ENCODE measurements at regions not wholly inside any gene's neighbourhood (a gene's known extent, or its start where the extent isn't known, plus 50 kb on each side); places are given as distances from the start of the nearest gene placed in this dataset.
"Not testable (repeated sequence)": the region's sequence is repeated elsewhere in the genome, so short reads cannot be mapped to it uniquely, and the experiment has no call there.

DNA sequence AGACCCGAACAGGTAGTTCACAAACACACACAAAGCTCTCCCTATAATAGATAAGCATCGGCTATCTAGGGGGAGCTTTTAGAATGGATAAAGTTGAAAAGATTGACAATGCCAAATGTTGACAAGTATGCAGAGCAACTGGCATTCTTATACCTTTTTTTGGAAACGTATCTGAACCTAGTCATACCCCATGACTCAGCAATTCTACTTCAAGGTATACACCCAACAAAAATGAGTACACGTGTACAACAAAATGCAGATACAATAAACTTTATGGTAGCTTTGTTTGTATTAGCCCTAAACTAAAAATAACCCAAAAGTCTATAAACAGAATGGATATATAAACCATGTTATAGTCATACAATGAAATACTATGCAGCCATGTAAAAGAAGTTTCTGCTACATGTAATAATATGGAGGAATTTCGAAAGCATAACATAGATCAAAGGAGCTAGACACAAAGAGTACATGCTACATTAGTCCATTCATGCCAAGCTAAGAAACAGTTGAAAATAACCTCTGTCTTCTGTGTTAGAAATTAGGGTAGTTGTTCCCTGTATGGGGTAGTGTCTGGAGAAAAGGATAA is 718.5 kb upstream of the ZNF608 start:
- no peak for DNase-seq (ENCODE audit: low read depth in 3 of 3)

DNA sequence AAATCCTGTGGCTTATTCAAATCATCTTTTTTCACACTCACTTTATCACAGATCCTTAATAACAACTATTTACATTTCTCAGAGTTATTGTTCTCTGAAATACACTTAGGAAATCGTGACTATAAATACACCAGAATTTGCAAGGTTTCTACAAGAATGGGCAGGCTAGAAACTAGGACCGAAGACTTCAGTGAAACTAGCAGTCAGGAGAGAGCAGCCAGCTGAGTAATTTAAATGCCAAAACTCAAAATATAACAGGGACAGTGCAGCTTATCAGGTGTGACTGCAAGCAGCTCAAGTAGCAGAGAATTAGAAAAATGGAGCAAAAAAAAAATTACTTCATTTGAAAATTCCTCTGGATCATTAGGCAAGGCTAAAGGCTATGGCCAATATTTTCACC is 719.3 kb upstream of the ZNF608 start:
- no peak for DNase-seq (ENCODE audit: low read depth in 3 of 3)

DNA sequence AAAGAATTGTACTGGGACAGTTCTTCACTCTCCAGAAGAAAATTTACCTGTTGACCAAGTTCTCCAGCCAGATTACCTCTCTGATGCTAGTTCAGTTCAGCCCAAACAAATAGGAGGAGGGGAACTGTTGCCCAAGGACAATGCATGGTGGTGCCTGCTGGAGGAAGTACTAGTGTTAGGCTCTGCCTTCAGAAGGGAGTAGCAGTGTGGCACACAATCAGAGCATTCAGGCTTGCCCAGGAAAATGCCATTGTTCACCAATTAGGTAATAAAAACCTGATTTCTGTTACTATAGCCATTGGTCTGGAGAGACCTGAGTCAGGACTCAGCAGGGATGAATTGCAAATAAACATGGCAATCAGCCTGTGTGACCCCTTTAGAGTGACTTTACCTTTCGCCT is 720.8 kb upstream of the ZNF608 start:
- DNase-seq (ENCODE audit: low read depth in 3 of 3) = no peak

DNA sequence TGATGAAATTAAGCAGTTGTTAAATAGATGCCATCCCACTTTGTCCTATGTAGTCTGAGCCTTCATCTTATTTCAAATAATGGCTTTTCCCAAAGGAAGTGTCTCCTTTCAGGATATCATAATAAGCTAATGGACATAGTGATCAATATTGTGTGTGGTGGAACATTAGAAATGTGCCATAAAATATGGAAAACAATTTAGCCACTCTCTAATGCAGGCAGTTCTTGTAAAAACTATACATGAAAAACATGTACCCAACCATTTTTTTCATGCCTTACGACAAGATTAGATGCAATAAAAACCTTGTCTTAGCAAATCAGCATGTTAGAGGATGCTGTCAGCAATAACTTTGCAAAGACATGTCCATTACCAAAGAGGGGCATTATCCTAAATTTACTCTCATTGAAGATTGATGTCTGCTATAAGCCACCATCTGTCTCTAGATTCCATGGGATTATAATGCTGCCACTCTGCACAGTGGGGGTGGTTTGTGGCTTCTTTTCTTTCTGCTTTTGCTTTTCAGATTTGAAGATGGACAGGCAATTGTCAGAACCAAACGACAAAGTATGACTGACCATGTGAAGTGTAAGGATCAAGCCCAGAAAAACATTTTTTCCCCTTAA is 724.0 kb upstream of the ZNF608 start:
- DNase-seq (ENCODE audit: low read depth in 3 of 3) = no peak

DNA sequence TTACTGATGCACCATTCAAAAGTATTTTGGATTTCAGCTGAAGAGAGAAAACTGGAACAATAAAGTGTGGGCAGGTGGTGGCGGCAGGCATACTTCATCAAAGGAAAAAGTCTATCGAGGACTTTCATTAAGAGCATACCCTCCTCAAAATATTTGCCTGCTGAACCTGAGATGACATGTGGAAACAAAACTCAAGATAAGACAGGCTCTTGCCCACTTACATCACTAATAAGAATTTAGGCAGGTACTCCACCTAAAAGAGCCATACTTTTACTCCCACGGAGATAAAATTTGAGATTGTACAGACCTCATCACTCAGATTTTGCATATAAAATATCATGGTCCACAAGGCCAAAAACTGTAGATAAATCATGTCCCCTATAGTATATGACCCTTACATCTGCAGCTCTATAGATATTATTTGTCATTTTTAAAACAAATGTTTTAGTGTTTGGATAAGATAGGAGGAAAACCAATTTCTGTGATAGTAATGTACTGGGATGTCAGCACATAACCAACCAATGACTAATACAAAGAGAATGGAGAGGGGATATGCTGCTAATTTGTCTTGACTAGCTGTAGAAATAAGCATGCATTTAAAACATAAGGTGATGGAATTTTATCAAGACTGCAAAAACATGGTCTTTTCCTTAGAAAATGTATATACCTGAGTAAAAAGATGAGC is 730.6 kb upstream of the ZNF608 start:
- no peak for DNase-seq (ENCODE audit: low read depth in 3 of 3)

DNA sequence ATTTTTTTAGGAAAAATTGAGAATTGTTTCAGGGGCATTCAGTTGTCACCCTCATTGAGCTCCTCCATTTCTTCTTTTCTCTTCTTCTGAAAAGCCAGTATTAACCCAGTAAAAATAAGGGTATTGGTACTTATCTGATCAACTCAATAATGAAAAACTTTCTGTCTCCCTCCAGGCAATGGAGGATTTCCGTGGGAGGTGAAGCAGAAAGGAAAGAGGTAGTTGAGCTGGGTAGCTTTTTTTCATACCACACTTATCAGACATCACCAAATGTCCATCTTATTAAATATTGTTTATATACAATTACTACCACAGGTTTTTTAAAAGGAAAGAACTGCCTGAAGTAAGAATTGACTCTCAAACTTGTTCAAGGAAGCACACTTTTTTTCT is 731.1 kb upstream of the ZNF608 start:
- DNase-seq (ENCODE audit: low read depth in 3 of 3) = no peak

DNA sequence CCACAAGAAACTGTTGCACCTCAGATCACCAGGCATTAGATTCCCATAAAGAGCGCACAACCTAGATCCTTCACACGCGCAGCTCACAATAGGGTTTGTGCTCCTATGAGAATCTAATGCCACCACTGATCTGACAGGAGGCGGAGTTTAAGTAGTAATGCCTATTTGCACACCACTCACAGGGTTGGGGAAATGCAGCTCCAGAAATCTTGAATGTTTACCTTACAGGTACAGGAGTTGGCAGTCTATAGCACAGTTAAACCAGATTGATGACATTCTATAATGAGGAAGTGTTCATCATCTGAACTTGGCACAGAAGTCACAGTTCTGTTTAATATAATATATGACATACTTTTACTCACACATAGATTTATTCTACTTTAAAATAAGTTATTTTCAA is 732.2 kb upstream of the ZNF608 start:
- no peak for DNase-seq (ENCODE audit: low read depth in 3 of 3)

DNA sequence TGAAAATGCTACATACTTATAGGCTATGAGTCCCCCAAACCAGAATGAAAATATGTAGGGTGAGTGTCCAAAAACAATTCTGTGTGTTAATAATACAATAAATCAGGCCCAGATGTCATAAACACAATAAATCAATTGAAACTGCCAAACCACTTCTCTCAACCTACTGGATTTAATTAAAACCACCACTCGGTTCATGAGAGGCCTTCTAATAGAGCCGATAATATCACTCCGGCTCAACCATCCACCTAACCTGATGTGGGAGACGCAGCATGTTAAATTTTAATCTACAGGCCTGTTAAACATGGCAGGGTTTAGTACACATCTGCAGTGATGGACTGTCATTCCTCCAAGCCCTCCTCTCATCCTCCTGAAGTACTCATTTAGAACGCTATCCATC is 734.5 kb upstream of the ZNF608 start:
- DNase-seq (ENCODE audit: low read depth in 3 of 3) = no peak

DNA sequence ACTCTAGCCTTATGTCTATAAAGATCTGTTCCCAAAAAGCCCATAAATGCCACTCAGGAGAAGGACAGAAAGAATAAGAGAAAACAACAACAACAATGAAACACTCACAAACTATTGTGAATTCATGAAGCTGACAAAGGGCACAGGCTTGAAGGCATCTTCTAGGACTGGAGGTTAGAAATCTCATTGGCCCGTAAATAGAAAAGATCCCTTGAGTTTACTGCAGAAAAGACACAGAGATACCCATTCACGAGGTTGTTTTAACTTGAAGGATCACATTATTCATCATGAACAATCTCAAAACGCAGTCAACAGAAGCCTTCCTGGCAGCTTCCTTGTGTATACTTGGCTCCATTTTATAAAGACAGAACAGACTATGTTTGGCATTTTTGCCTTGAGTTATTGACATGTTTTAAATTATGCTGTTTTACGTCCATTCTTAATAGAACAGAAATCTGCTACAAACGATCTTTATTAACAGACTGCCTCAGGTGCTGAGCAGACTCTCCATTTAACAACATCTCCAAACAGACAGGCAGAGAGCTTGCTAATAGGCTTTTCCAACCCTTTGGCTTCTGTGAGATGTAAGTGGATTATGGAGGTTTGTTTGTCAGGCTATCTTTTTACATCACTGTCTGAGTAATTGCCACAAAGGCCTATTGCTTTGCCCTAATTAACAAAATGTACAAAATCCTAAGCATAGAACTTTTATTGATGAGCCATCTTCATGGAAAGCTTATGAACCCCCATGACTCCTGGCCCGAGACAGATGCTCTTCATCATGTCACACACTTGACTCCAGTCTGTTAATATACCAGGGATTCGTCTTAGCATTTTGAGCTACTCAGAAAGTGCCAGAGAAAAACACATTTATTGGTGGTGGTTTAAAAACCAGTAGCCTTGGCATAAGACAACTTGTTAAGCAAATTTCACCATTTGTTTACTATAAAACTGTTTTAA is 735.3 kb upstream of the ZNF608 start:
- no peak for DNase-seq (ENCODE audit: low read depth in 3 of 3)

DNA sequence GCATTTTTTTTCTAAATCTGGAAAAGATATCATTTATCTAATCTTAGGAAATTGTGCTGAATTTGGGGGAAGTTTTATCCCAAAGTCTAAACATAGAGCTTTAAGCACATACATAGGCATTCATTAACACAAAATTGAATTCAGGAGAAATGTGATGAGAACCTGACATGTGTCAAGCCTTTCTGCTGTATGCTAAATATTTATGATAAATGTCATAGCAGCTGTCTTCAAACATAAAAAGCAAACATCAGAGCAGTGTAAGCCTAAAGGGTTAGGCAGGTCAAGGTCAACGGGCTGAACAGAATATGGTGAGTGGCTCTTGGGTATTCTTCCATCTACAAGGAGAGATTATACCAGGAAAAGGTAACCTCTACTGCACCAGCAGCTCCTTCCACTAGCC is 737.2 kb upstream of the ZNF608 start:
- no peak for DNase-seq (ENCODE audit: low read depth in 3 of 3)

DNA sequence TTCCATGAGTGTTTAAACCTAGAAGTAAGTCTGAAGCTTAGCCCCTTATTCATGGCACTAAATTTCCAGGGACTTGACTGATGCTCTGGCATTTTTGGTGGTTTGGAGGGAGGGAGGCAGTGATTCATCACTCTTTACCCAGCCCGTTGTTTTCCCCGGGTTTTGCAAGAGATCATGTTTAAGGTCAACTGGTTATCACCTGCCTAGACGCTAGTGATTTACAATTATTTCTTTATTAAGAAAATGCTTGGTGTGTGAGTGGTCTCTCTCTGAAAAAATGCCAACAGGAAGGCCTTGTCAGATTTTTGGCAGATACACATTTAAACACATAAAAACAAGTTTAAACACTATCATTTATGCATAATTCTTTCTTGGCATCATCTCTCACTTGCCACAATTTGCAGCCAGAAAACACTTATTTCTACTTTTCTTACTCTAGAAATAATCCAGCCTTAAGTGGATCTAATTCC is 737.9 kb upstream of the ZNF608 start:
- DNase-seq (ENCODE audit: low read depth in 3 of 3) = no peak

DNA sequence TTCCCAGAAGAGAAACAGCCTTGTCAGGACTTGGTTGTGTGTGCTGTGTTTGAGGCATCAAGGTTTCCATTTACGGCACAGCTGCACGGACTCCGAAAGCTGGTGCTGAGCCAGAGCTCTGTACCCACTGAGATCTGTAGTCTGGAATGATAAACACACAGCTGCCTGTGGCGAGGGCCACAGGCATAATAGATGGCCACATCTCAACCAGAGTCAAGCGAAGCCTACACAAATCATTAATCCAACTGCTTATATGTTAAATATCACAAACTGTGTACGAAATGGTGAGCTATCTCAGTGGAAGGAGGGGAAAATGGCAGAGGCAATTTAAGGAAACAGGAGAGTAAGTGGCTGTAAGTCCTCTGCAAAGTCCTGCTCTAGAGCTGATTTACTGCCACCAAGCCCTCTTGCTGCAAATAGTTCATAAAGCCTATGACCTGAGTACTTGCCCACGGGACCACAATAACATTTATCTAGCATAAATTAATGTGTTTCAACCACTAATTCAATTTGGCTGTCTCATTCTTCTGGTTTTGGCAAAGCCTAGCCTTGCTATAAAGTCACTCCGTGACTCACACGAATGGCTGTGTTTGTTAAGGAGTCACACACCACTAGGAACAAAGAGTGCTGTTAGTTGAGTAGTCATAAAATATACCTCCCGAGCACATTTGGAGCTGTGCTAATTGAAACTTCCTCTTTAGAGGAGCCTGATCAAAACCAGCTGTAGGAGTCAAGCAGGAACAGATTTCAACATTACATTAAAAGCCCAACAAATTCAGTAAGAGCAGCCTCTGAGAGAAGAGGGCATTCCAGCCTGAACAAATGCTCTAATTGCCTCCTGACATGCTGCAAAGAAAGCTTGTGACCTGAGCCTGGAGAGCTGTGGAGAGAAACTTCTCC is 738.6 kb upstream of the ZNF608 start:
- DNase-seq (ENCODE audit: low read depth in 3 of 3) = no peak

DNA sequence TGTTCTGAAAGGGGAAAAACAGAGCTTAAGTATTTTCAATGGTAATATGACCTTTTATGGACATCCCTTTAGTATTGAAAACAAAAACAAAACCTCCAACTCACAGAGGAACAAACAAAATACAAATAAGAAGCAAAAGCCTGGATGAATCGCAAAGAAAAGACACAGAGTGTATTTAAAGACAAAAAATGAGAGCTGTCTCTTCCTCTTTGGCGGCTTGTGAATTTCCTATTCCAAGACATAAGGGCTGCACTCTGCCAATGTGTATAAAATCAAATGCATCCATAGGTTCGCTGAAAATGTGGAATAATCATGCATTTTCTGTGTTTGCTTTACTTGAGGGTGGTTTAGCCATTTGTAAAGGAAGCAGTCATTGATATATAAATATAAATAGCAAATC is 739.3 kb upstream of the ZNF608 start:
- no peak for DNase-seq (ENCODE audit: low read depth in 3 of 3)

DNA sequence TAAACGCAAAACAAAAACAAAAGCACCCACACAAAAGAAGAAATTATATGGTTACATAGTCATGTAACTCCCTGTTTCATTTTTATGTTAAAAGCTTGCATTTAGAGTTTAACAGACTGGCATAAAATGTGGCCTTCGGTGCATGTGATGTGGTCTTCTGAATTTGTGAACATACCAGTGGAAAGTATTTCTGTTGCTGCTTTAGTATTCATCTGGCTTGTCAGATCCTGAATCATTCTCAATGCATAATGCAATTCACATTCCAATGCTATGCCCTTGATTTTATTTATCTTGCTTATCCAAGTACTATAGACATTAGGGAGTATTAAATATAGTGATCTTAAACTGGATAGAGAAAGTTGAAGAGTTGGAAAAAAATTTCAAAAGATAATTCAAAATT is 740.2 kb upstream of the ZNF608 start:
- no peak for DNase-seq (ENCODE audit: low read depth in 3 of 3)

DNA sequence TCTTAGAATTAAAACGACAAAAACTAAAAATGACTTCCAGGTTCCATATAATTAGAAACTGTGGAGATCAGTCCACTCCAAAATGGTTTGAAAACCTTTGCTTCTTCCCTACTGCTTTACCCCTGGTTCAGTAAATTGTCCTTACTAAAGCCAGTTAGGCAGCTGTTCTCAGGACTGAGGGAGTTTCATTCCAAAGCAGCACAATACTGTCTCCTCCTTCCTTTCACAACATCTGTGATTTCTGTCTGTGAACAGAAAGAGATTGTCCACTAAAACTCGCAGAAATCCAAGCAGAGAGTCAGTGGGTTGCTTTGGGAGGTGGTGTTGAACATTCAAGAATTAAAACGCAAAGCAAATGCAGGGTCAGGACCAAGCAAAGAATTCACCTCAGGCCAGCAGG is 740.8 kb upstream of the ZNF608 start:
- DNase-seq (ENCODE audit: low read depth in 3 of 3) = no peak

DNA sequence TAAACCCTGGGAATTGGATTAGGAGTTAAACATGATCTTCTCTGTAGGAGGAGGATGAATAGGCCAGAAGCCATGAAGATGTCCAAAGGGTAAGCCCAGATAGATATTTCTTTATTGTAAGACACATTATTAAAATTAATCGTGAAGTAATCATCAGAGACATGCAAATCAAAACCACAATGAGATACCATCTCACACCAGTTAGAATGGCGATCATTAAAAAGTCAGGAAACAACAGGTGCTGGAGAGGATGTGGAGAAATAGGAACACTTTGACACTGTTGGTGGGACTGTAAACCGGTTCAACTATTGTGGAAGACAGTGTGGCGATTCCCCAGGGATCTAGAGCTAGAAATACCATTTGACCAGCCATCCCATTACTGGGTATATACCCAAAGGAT is 741.2 kb upstream of the ZNF608 start:
- not testable (repeated sequence) for DNase-seq (ENCODE audit: low read depth in 3 of 3)

DNA sequence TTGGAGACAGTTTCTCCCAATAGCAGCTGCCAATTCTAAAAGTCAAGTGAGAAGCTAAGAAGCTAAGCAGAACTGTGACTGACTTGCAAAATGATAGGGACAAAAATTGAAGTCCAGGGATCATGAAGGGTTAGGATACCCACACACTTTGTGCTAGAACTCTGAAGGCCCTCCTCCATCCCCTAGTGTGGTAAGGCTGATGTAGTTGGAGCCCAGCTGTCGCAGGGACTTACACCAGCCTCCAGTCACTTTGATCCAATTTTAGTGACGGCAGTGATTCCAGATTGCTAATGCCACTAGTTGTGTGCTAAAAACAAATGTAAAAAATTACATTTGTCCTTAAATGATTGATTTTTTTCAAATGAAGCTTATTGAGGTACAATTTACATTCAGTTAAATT is 742.7 kb upstream of the ZNF608 start:
- no peak for DNase-seq (ENCODE audit: low read depth in 3 of 3)

DNA sequence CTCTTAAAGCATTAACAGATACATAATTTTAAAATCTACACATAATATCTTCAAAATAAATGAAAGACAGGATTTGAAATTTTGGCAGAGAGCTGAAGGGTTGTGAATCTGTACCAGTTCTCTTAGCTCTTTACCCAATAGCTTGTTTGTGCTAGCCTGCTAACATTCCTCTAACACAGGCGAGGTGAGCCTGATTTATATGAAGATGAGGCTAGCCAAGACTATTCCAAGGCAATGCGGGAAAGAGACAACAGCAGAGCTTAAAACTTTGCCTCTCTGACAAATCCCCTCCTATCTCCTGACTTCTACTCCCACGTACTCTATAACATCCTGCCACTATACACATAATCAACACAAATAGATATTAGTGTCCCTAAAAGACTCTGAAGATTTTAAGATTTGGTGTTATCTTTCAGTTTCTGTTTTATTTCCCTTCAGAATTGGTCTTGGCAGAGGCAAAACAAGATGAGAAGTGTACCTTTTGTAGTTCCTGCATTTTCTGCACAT is 745.6 kb upstream of the ZNF608 start:
- DNase-seq (ENCODE audit: low read depth in 3 of 3) = no peak

DNA sequence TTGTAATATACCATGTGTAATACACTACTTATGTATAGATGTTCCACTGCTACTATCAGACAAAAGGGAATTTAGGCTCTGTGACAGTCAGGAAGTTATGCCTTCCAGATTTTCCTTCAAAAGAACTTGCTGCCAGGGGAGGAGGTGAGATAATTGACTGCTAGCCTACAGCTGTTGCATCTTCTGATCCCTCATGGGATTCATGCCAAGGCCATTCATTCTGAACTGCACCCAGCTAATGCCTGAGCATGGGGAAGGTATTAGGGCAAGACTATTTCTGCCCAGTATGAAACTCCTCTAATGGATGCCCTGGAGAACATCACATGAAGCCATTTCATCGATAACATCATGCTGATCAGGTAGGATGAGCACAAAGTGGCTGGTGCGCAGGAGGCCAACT is 746.5 kb upstream of the ZNF608 start:
- DNase-seq (ENCODE audit: low read depth in 3 of 3) = no peak

DNA sequence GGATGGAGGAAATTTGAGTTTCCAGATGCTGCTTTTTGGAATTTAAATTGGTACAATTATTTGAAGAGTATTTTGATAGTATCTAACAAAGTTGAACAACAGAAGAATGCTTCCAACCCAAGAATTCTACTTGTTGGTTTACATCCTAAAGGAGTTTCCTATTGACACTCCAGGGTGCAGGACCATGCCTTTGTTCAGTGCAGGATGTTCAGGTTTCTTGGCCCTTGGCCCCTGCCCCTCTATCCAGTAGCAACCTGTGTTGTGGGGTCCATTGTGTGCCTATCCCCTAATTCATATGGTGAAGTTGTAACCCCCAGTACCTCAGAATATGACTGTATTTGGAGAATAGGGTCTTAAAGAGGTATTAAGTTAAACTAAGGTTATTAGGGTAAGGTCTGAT is 750.0 kb upstream of the ZNF608 start:
- DNase-seq (ENCODE audit: low read depth in 3 of 3) = no peak

DNA sequence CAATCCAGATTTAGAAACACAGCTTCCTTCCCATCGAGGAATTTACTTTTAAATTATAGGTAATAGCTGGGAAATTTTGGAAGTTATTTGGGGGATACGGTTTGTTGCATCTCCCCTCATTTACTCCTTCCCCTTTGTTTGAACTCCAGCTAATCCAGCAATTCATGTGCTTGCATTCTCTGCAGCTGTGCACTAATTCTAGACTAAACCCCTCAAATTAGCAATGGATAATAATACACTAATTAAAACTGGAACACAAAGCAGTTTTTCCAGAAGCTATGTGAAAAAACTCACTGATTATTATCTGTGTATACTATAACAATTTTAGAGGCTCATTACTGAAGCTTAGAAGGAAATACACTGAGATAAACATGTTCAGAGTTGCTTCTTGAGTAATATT is 751.2 kb upstream of the ZNF608 start:
- DNase-seq (ENCODE audit: low read depth in 3 of 3) = no peak

Data from stimulated activated CD4-positive, alpha-beta T cell treated with anti-CD3 and anti-CD28 coated beads, TNF-alpha, amount 100 ng/mL, for 4 hours (primary cell).